Stomach smooth muscle (tissue), 2 donors: ENCODE measurements at regions not wholly inside any gene's neighbourhood (a gene's known extent, or its start where the extent isn't known, plus 50 kb on each side); places are given as distances from the start of the nearest gene placed in this dataset.

Experiments used
- H3K27ac ChIP-seq: one replicate; pipeline ENCODE4 v1.7.0; 2013; ENCODE audit warnings: mild to moderate bottlenecking, low read length, inconsistent platforms
- H3K27me3 ChIP-seq, 2 donors: one replicate each; pipeline ENCODE4 v1.7.0; 2013; ENCODE audit warnings: low read length in 2 of 2; ENCODE audit not compliant: insufficient read depth in 2 of 2, control insufficient read depth in 1 of 2
- H3K36me3 ChIP-seq, 2 donors: one replicate each; pipeline ENCODE4 v1.7.0; 2013; ENCODE audit warnings: low read length in 2 of 2; ENCODE audit not compliant: control insufficient read depth in 2 of 2, insufficient read depth in 2 of 2
- H3K4me1 ChIP-seq: one replicate; pipeline ENCODE4 v1.7.0; 2013; ENCODE audit warnings: low read length; ENCODE audit not compliant: control insufficient read depth, insufficient read depth
- H3K4me3 ChIP-seq, 2 donors: one replicate each; pipeline ENCODE4 v1.7.0; 2013; ENCODE audit warnings: low read length in 2 of 2
- H3K9ac ChIP-seq, 2 donors: one replicate each; pipeline ENCODE4 v1.7.0; 2013; ENCODE audit warnings: low read length in 2 of 2, mild to moderate bottlenecking in 1 of 2
- H3K9me3 ChIP-seq, 2 donors: one replicate each; pipeline ENCODE4 v1.7.0; 2013; ENCODE audit warnings: low read length in 2 of 2; ENCODE audit not compliant: control insufficient read depth in 2 of 2
- donor health status: healthy.
- donor health status: Pancreatic carcinoma.

GRCh38 chr11:64501500-64502427, 54.0 kb upstream of the SLC22A11 start:
- no peak overlapping the region for H3K27ac ChIP-seq
- peaks cover 3 to 20% of the 10 kb centered on the region in 2 donors for H3K27me3 ChIP-seq
- no peak overlapping the region for H3K9ac ChIP-seq
- H3K9me3 ChIP-seq, result peaks cover 0 to 10% of the 10 kb centered on the region in 2 donors
- no peaks in the 10 kb centered on the region for H3K36me3 ChIP-seq
- H3K4me3 ChIP-seq, result no peak overlapping the region
- no peaks in the 10 kb centered on the region for H3K4me1 ChIP-seq

- no peaks in the 10 kb centered on the region for H3K4me1 ChIP-seq
- peaks cover 3 to 20% of the 10 kb centered on the region in 2 donors for H3K27me3 ChIP-seq
- H3K9ac ChIP-seq, result no peak overlapping the region
Measured at GRCh38 chr11:64502634-64503033, 53.1 kb upstream of the SLC22A11 start.

GRCh38 chr11:64503186-64503753, 52.5 kb upstream of the SLC22A11 start:
- H3K9ac ChIP-seq, result no peak overlapping the region
- no peaks in the 10 kb centered on the region for H3K36me3 ChIP-seq
- H3K4me1 ChIP-seq, result no peaks in the 10 kb centered on the region
- H3K27me3 ChIP-seq, result peaks cover 3 to 20% of the 10 kb centered on the region in 2 donors
- no peak overlapping the region for H3K27ac ChIP-seq
- peaks cover 0 to 10% of the 10 kb centered on the region in 2 donors for H3K9me3 ChIP-seq
- H3K4me3 ChIP-seq, result no peak overlapping the region

More at GRCh38 chr11:64502634-64503033, 53.1 kb upstream of the SLC22A11 start:
- Histone ChIP-seq H3K36me3 (no peaks in the 10 kb centered on the region), H3K9me3 (peaks cover 0 to 10% of the 10 kb centered on the region in 2 donors), H3K27ac (no peak overlapping the region), H3K4me3 (no peak overlapping the region)

- peaks cover 3 to 13% of the 10 kb centered on the region in 2 donors for H3K27me3 ChIP-seq
Measured at GRCh38 chr11:64504999-64505398, 50.7 kb upstream of the SLC22A11 start.

More at GRCh38 chr11:64504999-64505398, 50.7 kb upstream of the SLC22A11 start:
- Histone ChIP-seq H3K27ac (no peak overlapping the region), H3K4me3 (no peak overlapping the region), H3K36me3 (no peaks in the 10 kb centered on the region), H3K9ac (no peak overlapping the region), H3K4me1 (no peaks in the 10 kb centered on the region), H3K9me3 (peaks cover 0 to 10% of the 10 kb centered on the region in 2 donors)
